Neural cell (in vitro differentiated cells): ENCODE measurements at regions not wholly inside any gene's neighbourhood (a gene's known extent, or its start where the extent isn't known, plus 50 kb on each side); places are given as distances from the start of the nearest gene placed in this dataset.

Experiments
- H2AFZ ChIP-seq: fragments of 200-600, 300-800 bp; sonication (generic), shearing (Covaris generic); 2 replicates; pipeline ENCODE4 v1.6.0; 2014; ENCODE audit warnings: low read depth, mild to moderate bottlenecking, antibody characterized with exemption, low read length, moderate library complexity
- H3F3A ChIP-seq: fragments of 200-600 bp; shearing (Covaris generic); 2 replicates; pipeline ENCODE4 v1.6.1; 2016; ENCODE audit warnings: mild to moderate bottlenecking, moderate library complexity, mixed read lengths, antibody characterized with exemption, low read length; ENCODE audit not compliant: insufficient read depth, poor library complexity, severe bottlenecking
- H3K27ac ChIP-seq: fragments of 200-600, 300-800 bp; sonication (generic), shearing (Covaris generic); 2 replicates; pipeline ENCODE4 v1.5.1; 2014; ENCODE audit warnings: mild to moderate bottlenecking, low read length, moderate library complexity
- H3K27me3 ChIP-seq: fragments of 300-800, 200-600 bp; sonication (generic), shearing (Covaris generic); 2 replicates; pipeline ENCODE4 v1.6.0; 2014; ENCODE audit warnings: mild to moderate bottlenecking, low read depth, low read length, moderate library complexity; ENCODE audit not compliant: insufficient read depth
- H3K36me3 ChIP-seq: fragments of 300-800, 200-600 bp; sonication (generic), shearing (Covaris generic); 2 replicates; pipeline ENCODE4 v1.5.1; 2014; ENCODE audit warnings: mild to moderate bottlenecking, antibody characterized with exemption, low read length, moderate library complexity; ENCODE audit not compliant: insufficient read depth
- H3K4me2 ChIP-seq: fragments of 300-800, 200-600 bp; sonication (generic), shearing (Covaris generic); 2 replicates; pipeline ENCODE4 v1.6.0; 2014; ENCODE audit warnings: mild to moderate bottlenecking, low read length
- H3K4me3 ChIP-seq: fragments of 300-800, 200-600 bp; sonication (generic), shearing (Covaris generic); 2 replicates; pipeline ENCODE4 v1.5.1; 2014; ENCODE audit warnings: mild to moderate bottlenecking, low read length, moderate library complexity
- H3K79me2 ChIP-seq: fragments of 200-600 bp; shearing (Covaris generic); replicated peaks from 2 replicates; pipeline ENCODE4 v1.6.0; 2014; ENCODE audit warnings: mild to moderate bottlenecking, low read length, moderate library complexity; ENCODE audit not compliant: insufficient read depth
- H3K9ac ChIP-seq: fragments of 300-800, 200-600 bp; sonication (generic), shearing (Covaris generic); 2 replicates; pipeline ENCODE4 v1.6.1; 2016; ENCODE audit warnings: mild to moderate bottlenecking, low read length, mixed read lengths
- H3K9me2 ChIP-seq: fragments of 200-600 bp; shearing (Covaris generic); 2 replicates; pipeline ENCODE4 v1.6.1; 2016; ENCODE audit warnings: mild to moderate bottlenecking, low read length, mixed read lengths; ENCODE audit not compliant: insufficient read depth
- H3K9me3 ChIP-seq: fragments of 200-600, 300-800 bp; sonication (generic), shearing (Covaris generic); 2 replicates; pipeline ENCODE4 v1.6.1; 2016; ENCODE audit warnings: mild to moderate bottlenecking, mixed run types, low read length, moderate library complexity, mixed read lengths
- H4K20me1 ChIP-seq: fragments of 200-600 bp; shearing (Covaris generic); 2 replicates; pipeline ENCODE4 v1.6.1; 2016; ENCODE audit warnings: mild to moderate bottlenecking, mixed run types; ENCODE audit not compliant: insufficient read depth
- EP300 ChIP-seq: fragments of 450-650 bp; conservative IDR thresholded peaks from 2 replicates; pipeline ENCODE4 v1.6.1; 2014; ENCODE audit warnings: antibody characterized with exemption, mild to moderate bottlenecking, moderate library complexity; ENCODE audit not compliant: poor library complexity, severe bottlenecking
- EZH2 ChIP-seq: fragments of 200-600, 300-800 bp; shearing (Covaris generic), sonication (generic); IDR thresholded peaks from 2 replicates; pipeline ENCODE4 v1.6.1; 2014; ENCODE audit warnings: antibody characterized with exemption, low read length, borderline replicate concordance, mild to moderate bottlenecking; ENCODE audit not compliant: insufficient read depth, poor library complexity, severe bottlenecking
- MXI1 ChIP-seq: fragments of 450-650 bp; conservative IDR thresholded peaks from 2 replicates; pipeline ENCODE4 v1.6.1; 2014; ENCODE audit warnings: antibody characterized with exemption, mild to moderate bottlenecking; ENCODE audit not compliant: poor library complexity, severe bottlenecking
- POLR2AphosphoS5 ChIP-seq: IDR thresholded peaks from 2 replicates; pipeline ENCODE4 v1.6.1; 2012
- RAD21 ChIP-seq: fragments of 450-650 bp; conservative IDR thresholded peaks from 2 replicates; pipeline ENCODE4 v1.6.1; 2014; ENCODE audit warnings: antibody characterized with exemption, mild to moderate bottlenecking, moderate library complexity
- REST ChIP-seq: IDR thresholded peaks from 2 replicates; pipeline ENCODE4 v1.6.1; 2012; ENCODE audit warnings: borderline replicate concordance
- SMC3 ChIP-seq: fragments of 450-650 bp; conservative IDR thresholded peaks from 2 replicates; pipeline ENCODE4 v1.6.1; 2014; ENCODE audit warnings: antibody characterized with exemption, mild to moderate bottlenecking, moderate library complexity; ENCODE audit not compliant: poor library complexity
- TAF1 ChIP-seq: IDR thresholded peaks from 2 replicates; pipeline ENCODE4 v1.6.1; 2012; ENCODE audit warnings: low read depth
- TF ChIP-seq, protein P1 (sequence below): fragments of 450-650 bp; IDR thresholded peaks from 2 replicates; pipeline ENCODE4 v1.5.1; 2014; ENCODE audit warnings: antibody characterized with exemption, mild to moderate bottlenecking, moderate library complexity; ENCODE audit not compliant: poor library complexity, severe bottlenecking

DNA sequence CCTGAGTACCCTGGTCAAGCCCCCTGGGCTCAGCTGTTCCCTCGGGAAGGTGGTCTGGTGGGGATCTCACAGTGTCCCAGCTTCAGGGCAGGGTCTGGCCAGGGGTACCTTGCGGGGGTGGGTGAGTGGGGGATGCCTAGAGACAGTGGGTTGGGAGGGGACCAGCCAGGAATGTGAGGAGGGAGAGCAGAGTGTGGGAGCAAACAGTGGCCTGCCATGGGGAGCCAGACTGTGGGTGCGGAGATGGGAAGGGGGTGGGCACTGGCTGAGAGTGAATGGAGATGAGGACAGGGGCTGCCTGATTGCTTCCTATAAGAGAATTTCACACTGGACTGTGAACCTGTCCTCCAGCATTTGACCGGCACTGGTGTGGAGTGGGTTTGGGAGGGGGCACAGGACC, 95.1 kb downstream of the VEGFA start:
- no peak overlapping the region for H3K27ac ChIP-seq
- no peak overlapping the region for H2AFZ ChIP-seq
- H3K27me3 ChIP-seq, result no peaks in the 10 kb centered on the region
- no peaks in the 10 kb centered on the region for H3K79me2 ChIP-seq
- H3K9me3 ChIP-seq, result no peaks in the 10 kb centered on the region
- no peaks in the 10 kb centered on the region for H3F3A ChIP-seq
- TF ChIP-seq POLR2AphosphoS5 (no peak), EZH2 (no peak), RAD21 (no peak), SMC3 (no peak), MXI1 (no peak), EP300 (no peak), REST (no peak), TAF1 (no peak)
- TF ChIP-seq, protein P1, sequence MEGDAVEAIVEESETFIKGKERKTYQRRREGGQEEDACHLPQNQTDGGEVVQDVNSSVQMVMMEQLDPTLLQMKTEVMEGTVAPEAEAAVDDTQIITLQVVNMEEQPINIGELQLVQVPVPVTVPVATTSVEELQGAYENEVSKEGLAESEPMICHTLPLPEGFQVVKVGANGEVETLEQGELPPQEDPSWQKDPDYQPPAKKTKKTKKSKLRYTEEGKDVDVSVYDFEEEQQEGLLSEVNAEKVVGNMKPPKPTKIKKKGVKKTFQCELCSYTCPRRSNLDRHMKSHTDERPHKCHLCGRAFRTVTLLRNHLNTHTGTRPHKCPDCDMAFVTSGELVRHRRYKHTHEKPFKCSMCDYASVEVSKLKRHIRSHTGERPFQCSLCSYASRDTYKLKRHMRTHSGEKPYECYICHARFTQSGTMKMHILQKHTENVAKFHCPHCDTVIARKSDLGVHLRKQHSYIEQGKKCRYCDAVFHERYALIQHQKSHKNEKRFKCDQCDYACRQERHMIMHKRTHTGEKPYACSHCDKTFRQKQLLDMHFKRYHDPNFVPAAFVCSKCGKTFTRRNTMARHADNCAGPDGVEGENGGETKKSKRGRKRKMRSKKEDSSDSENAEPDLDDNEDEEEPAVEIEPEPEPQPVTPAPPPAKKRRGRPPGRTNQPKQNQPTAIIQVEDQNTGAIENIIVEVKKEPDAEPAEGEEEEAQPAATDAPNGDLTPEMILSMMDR, result no peak
- H3K36me3 ChIP-seq, result no peaks in the 10 kb centered on the region
- no peak overlapping the region for H3K4me2 ChIP-seq
- no peaks in the 10 kb centered on the region for H3K9me2 ChIP-seq
- no peak overlapping the region for H3K9ac ChIP-seq
- H3K4me3 ChIP-seq, result no peak overlapping the region
- H4K20me1 ChIP-seq, result no peaks in the 10 kb centered on the region

DNA sequence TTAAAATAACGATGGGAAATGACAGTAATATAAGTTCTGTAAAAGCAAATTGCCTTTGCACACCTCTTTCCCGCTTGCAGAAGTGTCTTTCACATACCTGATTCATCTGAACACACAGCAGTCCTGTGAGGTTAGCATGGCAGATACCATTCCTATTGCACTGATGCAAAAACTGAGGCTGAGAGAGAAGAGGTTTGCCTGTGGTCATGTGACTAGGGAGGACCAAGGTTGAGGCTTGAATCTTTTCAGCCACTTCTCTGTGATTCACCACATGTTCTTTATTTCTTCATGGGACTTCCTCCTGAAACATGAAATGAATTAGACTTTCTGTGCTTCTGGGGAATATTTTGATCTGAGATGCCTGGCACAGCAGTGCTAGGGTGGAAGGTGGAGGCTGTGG, 92.9 kb downstream of the VEGFA start:
- no peak overlapping the region for H3K4me2 ChIP-seq
- no peaks in the 10 kb centered on the region for H3K27me3 ChIP-seq
- no peak overlapping the region for H2AFZ ChIP-seq
- H4K20me1 ChIP-seq, result no peaks in the 10 kb centered on the region
- TF ChIP-seq SMC3 (no peak), EZH2 (no peak), EP300 (no peak), MXI1 (no peak), POLR2AphosphoS5 (no peak), REST (no peak), TAF1 (no peak), RAD21 (no peak)
- TF ChIP-seq, protein P1, result no peak
- H3K9me3 ChIP-seq, result no peaks in the 10 kb centered on the region
- no peak overlapping the region for H3K27ac ChIP-seq
- H3K36me3 ChIP-seq, result no peaks in the 10 kb centered on the region
- no peaks in the 10 kb centered on the region for H3K9me2 ChIP-seq
- H3F3A ChIP-seq, result no peaks in the 10 kb centered on the region
- no peak overlapping the region for H3K4me3 ChIP-seq
- H3K79me2 ChIP-seq, result no peaks in the 10 kb centered on the region
- H3K9ac ChIP-seq, result no peak overlapping the region
